ENCODE measurements at regions not wholly inside any gene's neighbourhood (a gene's known extent, or its start where the extent isn't known, plus 50 kb on each side); places are given as distances from the start of the nearest gene placed in this dataset.
"Not testable (repeated sequence)": the region's sequence is repeated elsewhere in the genome, so short reads cannot be mapped to it uniquely, and the experiment has no call there.

DNA sequence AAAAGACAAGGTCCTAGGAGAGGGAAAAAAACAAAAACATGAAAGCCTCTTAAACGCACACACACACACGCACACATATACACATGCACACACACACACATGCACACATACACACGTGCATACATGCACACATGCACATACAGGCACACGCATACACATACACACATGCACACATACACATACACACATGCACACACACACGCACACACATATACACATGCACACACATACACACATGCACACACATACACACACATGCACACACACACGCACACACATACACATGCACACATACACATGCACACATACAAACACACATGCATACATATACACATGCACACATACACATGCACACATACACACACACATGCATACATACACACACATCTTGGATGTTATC, 78.1 kb upstream of the PPP2R5C start:
- H3K4me3 ChIP-seq (ENCODE audit: insufficient read depth, low read length, poor library complexity, severe bottlenecking): no peak overlapping the region
- no peaks in the 10 kb centered on the region for H3F3A ChIP-seq (ENCODE audit: insufficient read depth)
- H3K79me2 ChIP-seq (ENCODE audit: insufficient read depth, low read length): no peaks in the 10 kb centered on the region
- no peak overlapping the region for H3K4me2 ChIP-seq (ENCODE audit: low read depth, low read length, poor library complexity, severe bottlenecking)
- H2AFZ ChIP-seq (ENCODE audit: low read depth, low read length, severe bottlenecking): no peak overlapping the region
- H3K27me3 ChIP-seq (ENCODE audit: low read length): no peaks in the 10 kb centered on the region
- H3K27ac ChIP-seq (ENCODE audit: low read depth, low read length): no peak overlapping the region
- no peaks in the 10 kb centered on the region for H3K9me2 ChIP-seq (replicated peaks; ENCODE audit: insufficient read depth, low read length)
- H3K9me3 ChIP-seq (ENCODE audit: insufficient read depth, low read length): no peaks in the 10 kb centered on the region
- H3K36me3 ChIP-seq (ENCODE audit: low read length): no peaks in the 10 kb centered on the region
- H3K9ac ChIP-seq (ENCODE audit: low read length): no peak overlapping the region
- TF ChIP-seq, protein P1, sequence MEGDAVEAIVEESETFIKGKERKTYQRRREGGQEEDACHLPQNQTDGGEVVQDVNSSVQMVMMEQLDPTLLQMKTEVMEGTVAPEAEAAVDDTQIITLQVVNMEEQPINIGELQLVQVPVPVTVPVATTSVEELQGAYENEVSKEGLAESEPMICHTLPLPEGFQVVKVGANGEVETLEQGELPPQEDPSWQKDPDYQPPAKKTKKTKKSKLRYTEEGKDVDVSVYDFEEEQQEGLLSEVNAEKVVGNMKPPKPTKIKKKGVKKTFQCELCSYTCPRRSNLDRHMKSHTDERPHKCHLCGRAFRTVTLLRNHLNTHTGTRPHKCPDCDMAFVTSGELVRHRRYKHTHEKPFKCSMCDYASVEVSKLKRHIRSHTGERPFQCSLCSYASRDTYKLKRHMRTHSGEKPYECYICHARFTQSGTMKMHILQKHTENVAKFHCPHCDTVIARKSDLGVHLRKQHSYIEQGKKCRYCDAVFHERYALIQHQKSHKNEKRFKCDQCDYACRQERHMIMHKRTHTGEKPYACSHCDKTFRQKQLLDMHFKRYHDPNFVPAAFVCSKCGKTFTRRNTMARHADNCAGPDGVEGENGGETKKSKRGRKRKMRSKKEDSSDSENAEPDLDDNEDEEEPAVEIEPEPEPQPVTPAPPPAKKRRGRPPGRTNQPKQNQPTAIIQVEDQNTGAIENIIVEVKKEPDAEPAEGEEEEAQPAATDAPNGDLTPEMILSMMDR (IDR thresholded peaks at IDR 0.05; ENCODE audit: insufficient read depth, low read length, poor library complexity, severe bottlenecking): no peak
- TF ChIP-seq EZH2phosphoT487 (conservative IDR thresholded peaks at IDR 0.05; ENCODE audit: low read length): no peak
- no peaks in the 10 kb centered on the region for H4K20me1 ChIP-seq (ENCODE audit: low read depth, low read length)

- Histone ChIP-seq H3K9ac (ENCODE audit: low read length) (no peak overlapping the region), H3K4me2 (ENCODE audit: low read depth, low read length, poor library complexity, severe bottlenecking) (no peak overlapping the region), H3K9me3 (ENCODE audit: insufficient read depth, low read length) (no peaks in the 10 kb centered on the region), H3K4me3 (ENCODE audit: insufficient read depth, low read length, poor library complexity, severe bottlenecking) (no peak overlapping the region), H3K27ac (ENCODE audit: low read depth, low read length) (no peak overlapping the region), H3K79me2 (ENCODE audit: insufficient read depth, low read length) (no peaks in the 10 kb centered on the region), H3K27me3 (ENCODE audit: low read length) (no peaks in the 10 kb centered on the region), H4K20me1 (ENCODE audit: low read depth, low read length) (no peaks in the 10 kb centered on the region), H2AFZ (ENCODE audit: low read depth, low read length, severe bottlenecking) (no peak overlapping the region), H3K36me3 (ENCODE audit: low read length) (no peaks in the 10 kb centered on the region), H3F3A (ENCODE audit: insufficient read depth) (no peaks in the 10 kb centered on the region), H3K9me2 (replicated peaks; ENCODE audit: insufficient read depth, low read length) (no peaks in the 10 kb centered on the region)
- TF ChIP-seq EZH2phosphoT487 (conservative IDR thresholded peaks at IDR 0.05; ENCODE audit: low read length): no peak
- TF ChIP-seq, protein P1 (IDR thresholded peaks at IDR 0.05; ENCODE audit: insufficient read depth, low read length, poor library complexity, severe bottlenecking): no peak
Measured at GRCh38 chr14:101687756-101688546, 73.6 kb upstream of the PPP2R5C start.

DNA sequence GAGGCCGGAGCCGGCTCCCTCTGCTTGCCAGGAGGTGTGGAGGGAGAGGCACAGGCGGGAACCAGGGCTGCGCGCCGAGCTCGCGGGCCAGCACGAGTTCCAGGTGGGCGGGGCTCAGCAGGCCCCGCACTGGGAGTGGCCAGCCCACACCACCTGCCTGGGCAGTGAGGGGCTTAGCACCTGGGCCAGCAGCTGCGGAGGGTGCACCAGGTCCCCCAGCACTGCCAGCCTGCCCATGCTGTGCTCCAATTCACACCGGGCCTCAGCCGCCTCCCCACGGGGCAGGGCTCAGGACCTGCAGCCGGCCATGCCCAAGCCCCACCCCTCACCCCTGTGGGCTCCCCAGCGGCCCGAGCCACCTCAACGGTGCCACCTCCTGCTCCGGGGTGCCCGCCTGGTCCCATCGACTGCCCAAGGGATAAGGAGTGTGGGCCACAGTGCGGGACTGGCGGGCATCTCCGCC, 72.4 kb upstream of the PPP2R5C start:
- no peaks in the 10 kb centered on the region for H3K79me2 ChIP-seq (ENCODE audit: insufficient read depth, low read length)
- H3K9me2 ChIP-seq (replicated peaks; ENCODE audit: insufficient read depth, low read length): no peaks in the 10 kb centered on the region
- H3K9me3 ChIP-seq (ENCODE audit: insufficient read depth, low read length): no peaks in the 10 kb centered on the region
- no peaks in the 10 kb centered on the region for H4K20me1 ChIP-seq (ENCODE audit: low read depth, low read length)
- H3K4me2 ChIP-seq (ENCODE audit: low read depth, low read length, poor library complexity, severe bottlenecking): no peak overlapping the region
- no peaks in the 10 kb centered on the region for H3F3A ChIP-seq (ENCODE audit: insufficient read depth)
- H3K27me3 ChIP-seq (ENCODE audit: low read length): no peaks in the 10 kb centered on the region
- no peak overlapping the region for H3K4me3 ChIP-seq (ENCODE audit: insufficient read depth, low read length, poor library complexity, severe bottlenecking)
- H3K36me3 ChIP-seq (ENCODE audit: low read length): no peaks in the 10 kb centered on the region
- TF ChIP-seq, protein P1 (IDR thresholded peaks at IDR 0.05; ENCODE audit: insufficient read depth, low read length, poor library complexity, severe bottlenecking): no peak
- TF ChIP-seq EZH2phosphoT487 (conservative IDR thresholded peaks at IDR 0.05; ENCODE audit: low read length): no peak
- no peak overlapping the region for H3K9ac ChIP-seq (ENCODE audit: low read length)
- H2AFZ ChIP-seq (ENCODE audit: low read depth, low read length, severe bottlenecking): no peak overlapping the region
- H3K27ac ChIP-seq (ENCODE audit: low read depth, low read length): no peak overlapping the region

DNA sequence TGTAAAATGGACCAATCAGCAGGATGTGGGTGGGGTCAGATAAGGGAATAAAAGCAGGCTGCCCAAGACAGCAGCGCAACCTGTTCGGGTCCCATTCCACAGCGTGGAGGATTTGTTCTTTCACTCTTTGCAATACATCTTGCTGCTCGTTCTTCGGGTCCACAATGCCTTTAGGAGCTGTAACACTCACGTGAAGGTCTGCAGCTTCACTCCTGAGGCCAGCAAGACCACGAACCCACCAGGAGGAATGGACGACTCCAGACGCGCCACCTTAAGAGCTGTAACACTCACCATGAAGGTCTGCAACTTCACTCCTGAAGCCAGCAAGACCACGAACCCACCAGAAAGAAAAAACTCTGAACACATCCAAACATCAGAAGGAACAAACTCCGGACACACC, 71.5 kb upstream of the PPP2R5C start:
- H3K9ac ChIP-seq (ENCODE audit: low read length); H3K4me3 ChIP-seq (ENCODE audit: insufficient read depth, low read length, poor library complexity, severe bottlenecking); H4K20me1 ChIP-seq (ENCODE audit: low read depth, low read length); H3K9me3 ChIP-seq (ENCODE audit: insufficient read depth, low read length); H3K36me3 ChIP-seq (ENCODE audit: low read length); H3K9me2 ChIP-seq (replicated peaks; ENCODE audit: insufficient read depth, low read length); H3K79me2 ChIP-seq (ENCODE audit: insufficient read depth, low read length); H3F3A ChIP-seq (ENCODE audit: insufficient read depth); H3K27ac ChIP-seq (ENCODE audit: low read depth, low read length); H3K4me2 ChIP-seq (ENCODE audit: low read depth, low read length, poor library complexity, severe bottlenecking); H3K27me3 ChIP-seq (ENCODE audit: low read length); H2AFZ ChIP-seq (ENCODE audit: low read depth, low read length, severe bottlenecking): not testable (repeated sequence)
